ENCODE measurements at regions not wholly inside any gene's neighbourhood (a gene's known extent, or its start where the extent isn't known, plus 50 kb on each side); places are given as distances from the start of the nearest gene placed in this dataset.

GRCh38 chrX:53743244-53743643, 56.7 kb upstream of the HUWE1 start:
- TF ChIP-seq, protein P1, sequence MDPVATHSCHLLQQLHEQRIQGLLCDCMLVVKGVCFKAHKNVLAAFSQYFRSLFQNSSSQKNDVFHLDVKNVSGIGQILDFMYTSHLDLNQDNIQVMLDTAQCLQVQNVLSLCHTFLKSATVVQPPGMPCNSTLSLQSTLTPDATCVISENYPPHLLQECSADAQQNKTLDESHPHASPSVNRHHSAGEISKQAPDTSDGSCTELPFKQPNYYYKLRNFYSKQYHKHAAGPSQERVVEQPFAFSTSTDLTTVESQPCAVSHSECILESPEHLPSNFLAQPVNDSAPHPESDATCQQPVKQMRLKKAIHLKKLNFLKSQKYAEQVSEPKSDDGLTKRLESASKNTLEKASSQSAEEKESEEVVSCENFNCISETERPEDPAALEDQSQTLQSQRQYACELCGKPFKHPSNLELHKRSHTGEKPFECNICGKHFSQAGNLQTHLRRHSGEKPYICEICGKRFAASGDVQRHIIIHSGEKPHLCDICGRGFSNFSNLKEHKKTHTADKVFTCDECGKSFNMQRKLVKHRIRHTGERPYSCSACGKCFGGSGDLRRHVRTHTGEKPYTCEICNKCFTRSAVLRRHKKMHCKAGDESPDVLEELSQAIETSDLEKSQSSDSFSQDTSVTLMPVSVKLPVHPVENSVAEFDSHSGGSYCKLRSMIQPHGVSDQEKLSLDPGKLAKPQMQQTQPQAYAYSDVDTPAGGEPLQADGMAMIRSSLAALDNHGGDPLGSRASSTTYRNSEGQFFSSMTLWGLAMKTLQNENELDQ (tag by site-specific recombination; IDR thresholded peaks at IDR 0.05; ENCODE audit: low read depth), result no peak
- TF ChIP-seq ZNF140 (tag by site-specific recombination; IDR thresholded peaks at IDR 0.05) (no peak), YY1 (tag by site-specific recombination; IDR thresholded peaks at IDR 0.05) (no peak), ZBTB1 (tag by site-specific recombination; IDR thresholded peaks at IDR 0.05) (no peak), ZNF202 (tag by site-specific recombination; IDR thresholded peaks at IDR 0.05; ENCODE audit: borderline replicate concordance) (no peak), ZNF239 (tag by site-specific recombination; IDR thresholded peaks at IDR 0.05) (no peak), PRDM4 (tag by site-specific recombination; IDR thresholded peaks at IDR 0.05) (no peak)
- TF ChIP-seq, protein P2, sequence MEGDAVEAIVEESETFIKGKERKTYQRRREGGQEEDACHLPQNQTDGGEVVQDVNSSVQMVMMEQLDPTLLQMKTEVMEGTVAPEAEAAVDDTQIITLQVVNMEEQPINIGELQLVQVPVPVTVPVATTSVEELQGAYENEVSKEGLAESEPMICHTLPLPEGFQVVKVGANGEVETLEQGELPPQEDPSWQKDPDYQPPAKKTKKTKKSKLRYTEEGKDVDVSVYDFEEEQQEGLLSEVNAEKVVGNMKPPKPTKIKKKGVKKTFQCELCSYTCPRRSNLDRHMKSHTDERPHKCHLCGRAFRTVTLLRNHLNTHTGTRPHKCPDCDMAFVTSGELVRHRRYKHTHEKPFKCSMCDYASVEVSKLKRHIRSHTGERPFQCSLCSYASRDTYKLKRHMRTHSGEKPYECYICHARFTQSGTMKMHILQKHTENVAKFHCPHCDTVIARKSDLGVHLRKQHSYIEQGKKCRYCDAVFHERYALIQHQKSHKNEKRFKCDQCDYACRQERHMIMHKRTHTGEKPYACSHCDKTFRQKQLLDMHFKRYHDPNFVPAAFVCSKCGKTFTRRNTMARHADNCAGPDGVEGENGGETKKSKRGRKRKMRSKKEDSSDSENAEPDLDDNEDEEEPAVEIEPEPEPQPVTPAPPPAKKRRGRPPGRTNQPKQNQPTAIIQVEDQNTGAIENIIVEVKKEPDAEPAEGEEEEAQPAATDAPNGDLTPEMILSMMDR (tag by site-specific recombination; IDR thresholded peaks at IDR 0.05), result no peak
- TF ChIP-seq, protein P3, sequence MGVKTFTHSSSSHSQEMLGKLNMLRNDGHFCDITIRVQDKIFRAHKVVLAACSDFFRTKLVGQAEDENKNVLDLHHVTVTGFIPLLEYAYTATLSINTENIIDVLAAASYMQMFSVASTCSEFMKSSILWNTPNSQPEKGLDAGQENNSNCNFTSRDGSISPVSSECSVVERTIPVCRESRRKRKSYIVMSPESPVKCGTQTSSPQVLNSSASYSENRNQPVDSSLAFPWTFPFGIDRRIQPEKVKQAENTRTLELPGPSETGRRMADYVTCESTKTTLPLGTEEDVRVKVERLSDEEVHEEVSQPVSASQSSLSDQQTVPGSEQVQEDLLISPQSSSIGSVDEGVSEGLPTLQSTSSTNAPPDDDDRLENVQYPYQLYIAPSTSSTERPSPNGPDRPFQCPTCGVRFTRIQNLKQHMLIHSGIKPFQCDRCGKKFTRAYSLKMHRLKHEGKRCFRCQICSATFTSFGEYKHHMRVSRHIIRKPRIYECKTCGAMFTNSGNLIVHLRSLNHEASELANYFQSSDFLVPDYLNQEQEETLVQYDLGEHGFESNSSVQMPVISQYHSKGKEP (tag by site-specific recombination; IDR thresholded peaks at IDR 0.05), result no peak
- TF ChIP-seq, protein P4, sequence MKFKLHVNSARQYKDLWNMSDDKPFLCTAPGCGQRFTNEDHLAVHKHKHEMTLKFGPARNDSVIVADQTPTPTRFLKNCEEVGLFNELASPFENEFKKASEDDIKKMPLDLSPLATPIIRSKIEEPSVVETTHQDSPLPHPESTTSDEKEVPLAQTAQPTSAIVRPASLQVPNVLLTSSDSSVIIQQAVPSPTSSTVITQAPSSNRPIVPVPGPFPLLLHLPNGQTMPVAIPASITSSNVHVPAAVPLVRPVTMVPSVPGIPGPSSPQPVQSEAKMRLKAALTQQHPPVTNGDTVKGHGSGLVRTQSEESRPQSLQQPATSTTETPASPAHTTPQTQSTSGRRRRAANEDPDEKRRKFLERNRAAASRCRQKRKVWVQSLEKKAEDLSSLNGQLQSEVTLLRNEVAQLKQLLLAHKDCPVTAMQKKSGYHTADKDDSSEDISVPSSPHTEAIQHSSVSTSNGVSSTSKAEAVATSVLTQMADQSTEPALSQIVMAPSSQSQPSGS (tag by site-specific recombination; IDR thresholded peaks at IDR 0.05; ENCODE audit: low read depth), result no peak
